ENCODE measurements at regions not wholly inside any gene's neighbourhood (a gene's known extent, or its start where the extent isn't known, plus 50 kb on each side); places are given as distances from the start of the nearest gene placed in this dataset.

DNA sequence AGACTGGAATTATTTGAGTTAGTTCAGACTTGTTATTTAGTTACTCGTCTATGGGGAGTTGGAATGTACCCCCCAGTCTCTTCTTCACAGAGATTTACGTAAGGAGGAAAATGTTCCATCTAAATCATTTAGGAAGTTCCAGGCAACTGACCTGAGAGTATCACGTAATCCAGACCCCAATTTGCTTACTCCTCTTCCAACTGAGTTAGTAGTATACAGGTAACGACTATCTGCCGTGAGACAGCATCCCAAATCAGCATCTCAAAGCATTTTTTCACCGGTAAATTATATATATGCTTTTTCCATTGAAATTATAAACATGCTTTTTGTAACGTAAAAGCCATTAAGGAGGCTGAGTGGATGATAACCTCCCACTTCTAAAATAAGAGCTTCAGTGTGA, 214.3 kb upstream of the WSB1 start:
- TF ChIP-seq POLR2A (IDR thresholded peaks at IDR 0.05; ENCODE audit: extremely low read depth, insufficient read length) (no peak), MYC (IDR thresholded peaks at IDR 0.05; ENCODE audit: low read depth, low read length) (no peak)
- TF ChIP-seq, protein P1, sequence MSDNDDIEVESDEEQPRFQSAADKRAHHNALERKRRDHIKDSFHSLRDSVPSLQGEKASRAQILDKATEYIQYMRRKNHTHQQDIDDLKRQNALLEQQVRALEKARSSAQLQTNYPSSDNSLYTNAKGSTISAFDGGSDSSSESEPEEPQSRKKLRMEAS (IDR thresholded peaks at IDR 0.05; ENCODE audit: low read depth, low read length) = no peak
- TF ChIP-seq, protein P2, sequence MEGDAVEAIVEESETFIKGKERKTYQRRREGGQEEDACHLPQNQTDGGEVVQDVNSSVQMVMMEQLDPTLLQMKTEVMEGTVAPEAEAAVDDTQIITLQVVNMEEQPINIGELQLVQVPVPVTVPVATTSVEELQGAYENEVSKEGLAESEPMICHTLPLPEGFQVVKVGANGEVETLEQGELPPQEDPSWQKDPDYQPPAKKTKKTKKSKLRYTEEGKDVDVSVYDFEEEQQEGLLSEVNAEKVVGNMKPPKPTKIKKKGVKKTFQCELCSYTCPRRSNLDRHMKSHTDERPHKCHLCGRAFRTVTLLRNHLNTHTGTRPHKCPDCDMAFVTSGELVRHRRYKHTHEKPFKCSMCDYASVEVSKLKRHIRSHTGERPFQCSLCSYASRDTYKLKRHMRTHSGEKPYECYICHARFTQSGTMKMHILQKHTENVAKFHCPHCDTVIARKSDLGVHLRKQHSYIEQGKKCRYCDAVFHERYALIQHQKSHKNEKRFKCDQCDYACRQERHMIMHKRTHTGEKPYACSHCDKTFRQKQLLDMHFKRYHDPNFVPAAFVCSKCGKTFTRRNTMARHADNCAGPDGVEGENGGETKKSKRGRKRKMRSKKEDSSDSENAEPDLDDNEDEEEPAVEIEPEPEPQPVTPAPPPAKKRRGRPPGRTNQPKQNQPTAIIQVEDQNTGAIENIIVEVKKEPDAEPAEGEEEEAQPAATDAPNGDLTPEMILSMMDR (IDR thresholded peaks at IDR 0.05; ENCODE audit: low read depth, low read length) = no peak
- DNase-seq (ENCODE audit: low read depth) = no peak

DNA sequence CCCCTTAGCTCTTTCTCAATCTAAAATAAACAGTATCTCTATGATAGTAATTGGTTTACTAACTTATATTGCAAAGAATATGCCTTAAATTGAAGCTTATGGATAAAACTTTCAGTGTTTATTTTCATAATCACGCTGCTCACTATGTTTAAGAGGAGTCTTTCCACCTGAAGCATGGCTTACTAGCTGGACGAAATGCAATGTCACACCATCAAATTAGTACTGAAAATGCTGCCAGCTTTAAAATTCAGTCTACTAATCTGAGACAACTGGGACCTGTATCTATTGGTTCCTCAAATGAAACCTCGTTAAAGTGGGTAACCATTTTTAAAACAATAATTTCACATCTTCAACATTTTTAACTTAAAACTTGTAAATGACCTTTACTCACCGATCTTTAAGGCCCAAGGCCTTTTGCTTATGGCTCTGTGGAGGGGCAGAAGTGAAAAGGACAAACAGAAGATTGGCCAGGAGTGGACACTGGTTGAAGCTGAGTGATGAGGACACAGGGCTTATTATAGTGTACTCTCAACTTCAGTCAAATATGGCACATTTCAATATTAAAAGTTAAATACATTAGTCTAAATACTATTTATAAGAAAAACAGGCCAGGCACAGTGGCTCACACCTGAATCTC, 212.8 kb upstream of the WSB1 start:
- no peak overlapping the region for H3K4me3 ChIP-seq (ENCODE audit: low read depth, low read length)
- TF ChIP-seq, protein P1 (IDR thresholded peaks at IDR 0.05; ENCODE audit: low read depth, low read length) = no peak
- TF ChIP-seq, protein P2 (IDR thresholded peaks at IDR 0.05; ENCODE audit: low read depth, low read length) = no peak
- TF ChIP-seq MYC (IDR thresholded peaks at IDR 0.05; ENCODE audit: low read depth, low read length) = no peak
- no peak for TF ChIP-seq POLR2A (IDR thresholded peaks at IDR 0.05; ENCODE audit: extremely low read depth, insufficient read length)
- no peak for DNase-seq (ENCODE audit: low read depth)

More for the DNA sequence above, 214.3 kb upstream of the WSB1 start:
- H3K4me3 ChIP-seq (ENCODE audit: low read depth, low read length) = no peak overlapping the region

DNA sequence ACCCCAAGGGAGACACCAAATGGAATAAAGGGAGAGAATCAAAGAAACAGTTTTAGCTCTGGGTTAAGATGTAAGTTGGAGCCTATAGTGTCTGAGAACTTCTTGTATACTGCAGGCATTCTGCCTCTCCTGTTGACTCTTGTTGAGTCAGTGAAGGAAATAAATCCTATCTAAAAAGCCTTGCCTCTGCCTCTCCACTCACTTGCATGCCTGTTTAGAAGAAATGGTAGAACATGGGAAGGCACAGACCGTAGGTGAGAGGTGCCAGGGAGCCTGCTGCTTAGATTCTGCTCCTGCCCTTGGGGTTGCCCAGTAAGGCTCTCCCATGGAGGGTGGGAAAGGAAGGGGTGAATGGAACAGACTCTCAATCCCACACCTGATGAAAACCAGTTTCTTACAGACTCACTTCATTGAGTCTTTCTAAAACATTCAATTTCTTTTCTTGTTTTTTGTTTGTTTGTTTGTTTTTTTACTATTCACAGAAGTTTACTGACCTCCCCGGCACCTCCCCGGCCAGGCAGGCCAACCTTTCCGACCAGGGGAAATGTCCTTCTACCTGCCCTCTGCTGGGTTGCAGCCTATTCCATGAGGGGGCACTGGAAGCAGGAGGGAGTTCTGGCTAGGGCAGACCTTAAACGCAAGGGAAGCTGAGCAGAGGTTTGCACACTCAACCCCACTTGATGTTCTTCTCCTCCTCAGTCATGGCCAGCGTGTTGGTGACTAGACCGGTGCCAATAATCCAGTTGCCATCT, 211.7 kb upstream of the WSB1 start:
- no peak for TF ChIP-seq POLR2A (IDR thresholded peaks at IDR 0.05; ENCODE audit: extremely low read depth, insufficient read length)
- TF ChIP-seq MYC (IDR thresholded peaks at IDR 0.05; ENCODE audit: low read depth, low read length) = no peak
- TF ChIP-seq, protein P2 (IDR thresholded peaks at IDR 0.05; ENCODE audit: low read depth, low read length) = no peak
- TF ChIP-seq, protein P1 (IDR thresholded peaks at IDR 0.05; ENCODE audit: low read depth, low read length) = no peak
- H3K4me3 ChIP-seq (ENCODE audit: low read depth, low read length) = no peak overlapping the region
- no peak for DNase-seq (ENCODE audit: low read depth)

DNA sequence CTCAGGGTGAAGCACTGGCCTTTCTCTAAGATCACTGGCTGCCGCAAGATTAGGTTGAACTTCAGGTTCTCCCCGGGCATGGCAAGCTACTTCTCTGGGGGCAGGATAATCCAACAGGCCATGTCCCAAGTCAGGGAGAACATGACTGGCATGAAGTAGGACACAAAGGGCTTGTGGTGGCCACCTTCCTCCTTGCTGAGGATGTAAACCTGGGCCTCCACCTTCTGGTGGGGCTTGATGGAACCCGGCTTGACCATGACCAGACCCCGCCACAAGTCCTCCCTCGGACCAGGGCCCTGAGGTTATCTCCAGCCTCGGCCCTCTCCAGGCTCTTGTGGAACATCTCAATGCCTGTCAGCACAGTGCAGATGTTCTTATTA, 211.1 kb upstream of the WSB1 start:
- TF ChIP-seq MYC (IDR thresholded peaks at IDR 0.05; ENCODE audit: low read depth, low read length) = no peak
- TF ChIP-seq POLR2A (IDR thresholded peaks at IDR 0.05; ENCODE audit: extremely low read depth, insufficient read length) = no peak
- TF ChIP-seq, protein P2 (IDR thresholded peaks at IDR 0.05; ENCODE audit: low read depth, low read length) = no peak
- TF ChIP-seq, protein P1 (IDR thresholded peaks at IDR 0.05; ENCODE audit: low read depth, low read length) = no peak
- no peak for DNase-seq (ENCODE audit: low read depth)
- no peak overlapping the region for H3K4me3 ChIP-seq (ENCODE audit: low read depth, low read length)

DNA sequence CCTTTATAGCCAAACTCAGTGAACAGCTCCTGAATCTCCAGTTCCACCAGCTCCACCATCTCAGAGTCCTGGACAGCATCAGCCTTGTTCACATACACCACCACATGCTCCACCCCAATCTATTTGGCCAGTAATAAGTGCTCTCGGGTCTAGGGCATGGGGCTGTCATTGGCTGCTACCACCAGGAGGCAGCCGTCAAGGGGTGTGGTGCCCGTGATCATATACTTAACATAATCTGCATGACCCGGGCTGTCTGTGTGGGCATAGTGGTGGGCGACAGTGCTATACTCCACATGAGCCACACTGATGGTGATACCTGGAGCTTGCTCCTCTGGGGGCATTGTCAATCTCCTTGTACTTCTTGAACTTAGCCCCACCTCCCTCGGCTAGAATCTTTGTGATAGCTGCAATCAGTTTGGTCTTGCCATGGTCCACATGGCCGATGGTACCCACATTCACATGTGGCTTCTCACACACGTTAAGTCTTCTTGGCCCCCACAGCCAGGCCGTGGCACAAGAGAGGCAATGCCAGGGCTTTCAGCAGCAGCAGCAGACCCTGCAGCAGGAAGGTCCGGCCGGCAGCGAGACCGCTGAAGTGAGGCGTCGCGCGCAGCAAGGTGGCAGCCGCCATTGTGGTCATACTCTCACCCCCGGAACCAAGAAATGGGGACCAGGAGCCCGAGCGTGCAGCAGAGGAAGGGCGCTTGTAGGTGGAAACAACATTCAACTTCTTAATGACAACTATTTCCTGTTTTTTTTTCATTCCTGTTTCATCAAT, 210.3 kb upstream of the WSB1 start:
- DNase-seq (ENCODE audit: low read depth) = no peak
- no peak overlapping the region for H3K4me3 ChIP-seq (ENCODE audit: low read depth, low read length)
- TF ChIP-seq POLR2A (IDR thresholded peaks at IDR 0.05; ENCODE audit: extremely low read depth, insufficient read length) = no peak
- TF ChIP-seq, protein P1 (IDR thresholded peaks at IDR 0.05; ENCODE audit: low read depth, low read length) = no peak
- no peak for TF ChIP-seq MYC (IDR thresholded peaks at IDR 0.05; ENCODE audit: low read depth, low read length)
- TF ChIP-seq, protein P2 (IDR thresholded peaks at IDR 0.05; ENCODE audit: low read depth, low read length) = no peak

Measured in NB4 (cell line).